ENCODE measurements at regions not wholly inside any gene's neighbourhood (a gene's known extent, or its start where the extent isn't known, plus 50 kb on each side); places are given as distances from the start of the nearest gene placed in this dataset.

DNA sequence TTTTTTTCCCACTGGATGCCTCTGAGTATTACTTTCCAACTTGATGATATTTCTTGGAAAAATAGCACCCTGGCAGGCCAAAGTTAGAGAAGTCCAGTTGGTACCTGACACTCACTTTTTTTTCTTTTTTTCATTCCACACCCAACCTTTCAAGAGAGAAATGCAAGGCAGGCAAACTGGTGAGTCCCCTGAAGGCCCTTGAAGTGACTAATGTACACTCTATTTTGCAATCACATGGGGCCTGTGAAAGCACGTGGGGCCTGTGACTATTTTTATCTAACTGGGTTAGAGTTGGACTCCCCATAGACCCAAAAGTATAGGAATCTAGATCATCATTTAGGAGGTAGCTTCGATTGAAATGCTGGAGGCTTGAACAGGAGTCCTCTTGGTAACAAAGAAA is 316.7 kb downstream of the CHL1 start:
- ChIA-PET RAD21 (ENCODE audit: unreplicated experiment) (no interaction called here), SMC1A (ENCODE audit: uncharacterized antibody, unreplicated experiment) (no interaction called here), CTCF (no interaction called here), POLR2A (no interaction called here)
- BruUV-seq (replicated peaks): no TSS peak
- Histone ChIP-seq H3K79me2 (ENCODE audit: control insufficient read depth, insufficient read depth, low read length) (no peaks in the 10 kb centered on the region), H3K27me3 (replicated peaks in 1 of 2; ENCODE audit: control insufficient read depth in 2 of 2, insufficient read depth in 2 of 2, low read length in 1 of 2) (no peaks in the 10 kb centered on the region), H3K4me3 (no peak overlapping the region), H4K20me1 (ENCODE audit: control insufficient read depth, insufficient read depth) (no peaks in the 10 kb centered on the region), H3K9me3 (replicated peaks; ENCODE audit: control insufficient read depth, insufficient read depth, low read length) (no peaks in the 10 kb centered on the region), H3K9ac (ENCODE audit: control insufficient read depth, insufficient read depth, low read length) (no peak overlapping the region), H3K4me2 (ENCODE audit: control insufficient read depth, insufficient read depth) (no peak overlapping the region), H3K4me1 (ENCODE audit: control insufficient read depth, insufficient read depth, low read length) (no peaks in the 10 kb centered on the region), H3K27ac (ENCODE audit: control insufficient read depth, insufficient read depth) (no peak overlapping the region), H2AFZ (ENCODE audit: control insufficient read depth, low read depth, low read length) (no peak overlapping the region), H3K36me3 (ENCODE audit: control insufficient read depth in 2 of 2, insufficient read depth in 2 of 2, low read length in 1 of 2) (no peaks in the 10 kb centered on the region)
- FAIRE-seq (no peak), ATAC-seq (no peak), DNase-seq (ENCODE audit: low read depth, low spot score) (no peak)
- in situ Hi-C loops (cut with MboI): no loop called here
- intact Hi-C loops (cut with micrococcal nuclease; ENCODE audit: unreplicated experiment): no loop called here
- no peak for TF ChIP-seq PAX8 (IDR thresholded peaks at IDR 0.05)
- no peak for TF ChIP-seq SMAD5 (IDR thresholded peaks at IDR 0.05; ENCODE audit: low read depth)
- TF ChIP-seq ZNF592 (IDR thresholded peaks at IDR 0.05): no peak
- no peak for TF ChIP-seq FOS (IDR thresholded peaks at IDR 0.05; ENCODE audit: borderline replicate concordance, extremely low read depth, insufficient read length)
- TF ChIP-seq YY1 (IDR thresholded peaks at IDR 0.05; ENCODE audit: low read depth, low read length): no peak
- TF ChIP-seq RB1 (IDR thresholded peaks at IDR 0.05; ENCODE audit: borderline replicate concordance): no peak
- no peak for TF ChIP-seq RUNX3 (IDR thresholded peaks at IDR 0.05; ENCODE audit: low read length)
- no peak for TF ChIP-seq REST (IDR thresholded peaks at IDR 0.05; ENCODE audit: low read depth, low read length)
- no peak for TF ChIP-seq BHLHE40 (IDR thresholded peaks at IDR 0.05; ENCODE audit: borderline replicate concordance in 1 of 2, low read depth in 2 of 2, low read length in 1 of 2)
- no peak for TF ChIP-seq ETV6 (conservative IDR thresholded peaks at IDR 0.05 in 1 of 2, IDR thresholded peaks at IDR 0.05 in 1 of 2; ENCODE audit: borderline replicate concordance in 1 of 2, low read depth in 1 of 2)
- TF ChIP-seq SREBF1 (IDR thresholded peaks at IDR 0.05; ENCODE audit: low read length): no peak
- TF ChIP-seq, protein P1, sequence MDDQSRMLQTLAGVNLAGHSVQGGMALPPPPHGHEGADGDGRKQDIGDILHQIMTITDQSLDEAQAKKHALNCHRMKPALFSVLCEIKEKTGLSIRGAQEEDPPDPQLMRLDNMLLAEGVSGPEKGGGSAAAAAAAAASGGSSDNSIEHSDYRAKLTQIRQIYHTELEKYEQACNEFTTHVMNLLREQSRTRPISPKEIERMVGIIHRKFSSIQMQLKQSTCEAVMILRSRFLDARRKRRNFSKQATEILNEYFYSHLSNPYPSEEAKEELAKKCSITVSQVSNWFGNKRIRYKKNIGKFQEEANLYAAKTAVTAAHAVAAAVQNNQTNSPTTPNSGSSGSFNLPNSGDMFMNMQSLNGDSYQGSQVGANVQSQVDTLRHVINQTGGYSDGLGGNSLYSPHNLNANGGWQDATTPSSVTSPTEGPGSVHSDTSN (IDR thresholded peaks at IDR 0.05; ENCODE audit: insufficient replicate concordance, low read depth, low read length): no peak
- no peak for TF ChIP-seq BACH1 (IDR thresholded peaks at IDR 0.05; ENCODE audit: borderline replicate concordance)
- 2% methylated on average over 2 of the region's 2 CpGs for WGBS (ENCODE audit: insufficient coverage, insufficient replicate concordance, low lambda C conversion rate, missing lambda C conversion rate)

Measured in GM12878 (cell line).